GM18519 (cell line): ENCODE measurements at regions not wholly inside any gene's neighbourhood (a gene's known extent, or its start where the extent isn't known, plus 50 kb on each side); places are given as distances from the start of the nearest gene placed in this dataset.

Experiments
- ATAC-seq: cut with Tn5 transposase; IDR thresholded peaks from one replicate; pipeline ENCODE4 v1.9.1; 2021; ENCODE audit warnings: mild to moderate bottlenecking, moderate library complexity; ENCODE audit not compliant: unreplicated experiment, low FRiP score

GRCh38 chr13:79096099-79096498 is 310.0 kb downstream of the RBM26 start:
- no peak for ATAC-seq

- no peak for ATAC-seq
Observed at GRCh38 chr13:79090552-79091124, 315.4 kb downstream of the RBM26 start.

- no peak for ATAC-seq
Observed at GRCh38 chr13:79084802-79085424, 321.1 kb downstream of the RBM26 start.

GRCh38 chr13:79081942-79082341 is 324.1 kb downstream of the RBM26 start:
- no peak for ATAC-seq

GRCh38 chr13:79079351-79079839 is 326.7 kb downstream of the RBM26 start:
- ATAC-seq = no peak

- ATAC-seq = no peak
Observed at GRCh38 chr13:79075703-79076102, 330.4 kb downstream of the RBM26 start.

GRCh38 chr13:79070343-79070974 is 335.6 kb downstream of the RBM26 start:
- ATAC-seq = no peak

GRCh38 chr13:79062291-79062690 is 343.8 kb downstream of the RBM26 start:
- ATAC-seq = no peak

- ATAC-seq = no peak
Observed at GRCh38 chr13:79060216-79060615, 345.8 kb downstream of the RBM26 start.

GRCh38 chr13:79056706-79057105 is 349.3 kb downstream of the RBM26 start:
- no peak for ATAC-seq

GRCh38 chr13:79051472-79051871 is 354.6 kb downstream of the RBM26 start:
- ATAC-seq = no peak

- ATAC-seq = no peak
Observed at GRCh38 chr13:79044415-79044814, 361.6 kb downstream of the RBM26 start.

- no peak for ATAC-seq
Observed at GRCh38 chr13:79043208-79043607, 362.8 kb downstream of the RBM26 start.

GRCh38 chr13:79037197-79037596 is 368.9 kb downstream of the RBM26 start:
- ATAC-seq = no peak

- no peak for ATAC-seq
Observed at GRCh38 chr13:79034341-79034740, 371.7 kb downstream of the RBM26 start.

GRCh38 chr13:79030513-79030912 is 371.6 kb upstream of the OBI1 start:
- ATAC-seq = no peak

- no peak for ATAC-seq
Observed at GRCh38 chr13:79018166-79018565, 359.2 kb upstream of the OBI1 start.

- no peak for ATAC-seq
Observed at GRCh38 chr13:79011179-79011578, 352.2 kb upstream of the OBI1 start.

- ATAC-seq = no peak
Observed at GRCh38 chr13:79003989-79004898, 345.3 kb upstream of the OBI1 start.

- ATAC-seq = no peak
Observed at GRCh38 chr13:78999494-78999893, 340.5 kb upstream of the OBI1 start.
